GM12865 (cell line): ENCODE measurements at regions not wholly inside any gene's neighbourhood (a gene's known extent, or its start where the extent isn't known, plus 50 kb on each side); places are given as distances from the start of the nearest gene placed in this dataset.
"Not testable (repeated sequence)": the region's sequence is repeated elsewhere in the genome, so short reads cannot be mapped to it uniquely, and the experiment has no call there.

Source experiments
- DNase-seq: peaks from one replicate; pipeline ENCODE4 v3.0.0; 2010; ENCODE audit warnings: low read depth
- H3K4me3 ChIP-seq: 2 replicates; pipeline ENCODE4 v1.5.1; 2011; ENCODE audit warnings: mild to moderate bottlenecking, low read depth, low read length, control low read depth
- CTCF ChIP-seq: IDR thresholded peaks from 2 replicates; pipeline ENCODE4 v1.5.1; 2011; ENCODE audit warnings: low read length, control low read depth, low read depth, inconsistent platforms; ENCODE audit not compliant: insufficient read depth; ENCODE audit errors: missing control alignments

- TF ChIP-seq CTCF, result no peak
- no peak for DNase-seq
Observed at GRCh38 chr6:170056278-170056711, 234.6 kb downstream of the DLL1 start.

GRCh38 chr6:170055797-170056196 is 235.1 kb downstream of the DLL1 start:
- H3K4me3 ChIP-seq, DNase-seq: not testable (repeated sequence)

More at GRCh38 chr6:170056278-170056711, 234.6 kb downstream of the DLL1 start:
- no peak overlapping the region for H3K4me3 ChIP-seq

GRCh38 chr6:170053966-170054661 is 236.8 kb downstream of the DLL1 start:
- no peak overlapping the region for H3K4me3 ChIP-seq
- DNase-seq, result no peak
- no peak for TF ChIP-seq CTCF

GRCh38 chr6:170052991-170053821 is 237.7 kb downstream of the DLL1 start:
- H3K4me3 ChIP-seq, result no peak overlapping the region
- DNase-seq, result no peak
- TF ChIP-seq CTCF, result no peak

- no peak for DNase-seq
- no peak for TF ChIP-seq CTCF
- H3K4me3 ChIP-seq, result no peak overlapping the region
Observed at GRCh38 chr6:170051229-170052172, 239.4 kb downstream of the DLL1 start.

- no peak overlapping the region for H3K4me3 ChIP-seq
- TF ChIP-seq CTCF, result no peak
- DNase-seq, result no peak
Observed at GRCh38 chr6:170050591-170051041, 240.3 kb downstream of the DLL1 start.
